Ovary (tissue), 7 donors: ENCODE measurements at regions not wholly inside any gene's neighbourhood (a gene's known extent, or its start where the extent isn't known, plus 50 kb on each side); places are given as distances from the start of the nearest gene placed in this dataset.

Source experiments
- DNase-seq, 5 donors: peaks; one replicate each; pipeline ENCODE4 v3.0.0-alpha.2; 2019 to 2020
- H3K27ac ChIP-seq, 2 donors: fragments of 200-600 bp; one replicate each; pipeline versions ENCODE4 v1.5.1 to v1.8.0; 2019 to 2022
- H3K27me3 ChIP-seq: fragments of 200-600 bp; one replicate; pipeline ENCODE4 v1.8.0; 2022
- H3K36me3 ChIP-seq: fragments of 200-600 bp; sonication (generic); one replicate; pipeline ENCODE4 v1.5.1; 2019
- H3K4me1 ChIP-seq: one replicate; pipeline ENCODE4 v1.8.1; 2013; ENCODE audit warnings: mild to moderate bottlenecking, moderate library complexity; ENCODE audit not compliant: insufficient read depth
- H3K4me3 ChIP-seq: fragments of 200-600 bp; sonication (generic); one replicate; pipeline ENCODE4 v1.5.1; 2017
- H3K9me3 ChIP-seq, 2 donors: fragments of 200-600 bp in 1 of 2; sonication (generic) in 1 of 2; one replicate each; pipeline versions ENCODE4 v1.5.1 to v1.8.1; 2013 to 2019; ENCODE audit warnings: mild to moderate bottlenecking in 1 of 2, moderate library complexity in 1 of 2
- EP300 ChIP-seq: sonication (generic); formaldehyde crosslinking; IDR thresholded peaks from one replicate; pipeline ENCODE4 v1.6.1; 2017; ENCODE audit warnings: antibody characterized with exemption
- POLR2A ChIP-seq: fragments of 450-650 bp; IDR thresholded peaks from one replicate; pipeline ENCODE4 v1.6.1; 2017; ENCODE audit warnings: antibody characterized with exemption, mild to moderate bottlenecking, moderate library complexity
- WGBS, 3 donors: extraction: QIAGEN DNeasy Blood & Tissue Kit in 1 of 3; methylation state at CpG; one replicate each; pipeline versions ENCODE4 v1.1.5 to v1.1.7; 2013 to 2017; 5-methylcytosine and 5-hydroxymethylcytosine counted together
- intact Hi-C, 4 donors: fragments of 100-400 bp; cut with DNase I; formaldehyde crosslinking; loops; one replicate each; pipeline versions ENCODE4 v1.11.0 to v1.15.1; 2022 to 2023
- TF ChIP-seq, protein P1 (sequence below), 3 donors: fragments of 450-650 bp in 2 of 3; fragments of 200-600 bp in 1 of 3; IDR thresholded peaks; one replicate each; pipeline versions ENCODE4 v1.5.1 to v1.8.0; 2016 to 2022; ENCODE audit warnings: antibody characterized with exemption in 3 of 3, mild to moderate bottlenecking in 1 of 3
- donor health status: DM: no; HTN: no; CAD: no; lungs with moderate emphysema.
- donor health status: DM: no; HTN: no; CAD: no.
- donor health status: Bipolar disorder and iron deficiency.
- donor health status: DM: no; HTN: no; CAD: no.
- donor health status: DM: yes; HTN: yes; CAD: no.

DNA sequence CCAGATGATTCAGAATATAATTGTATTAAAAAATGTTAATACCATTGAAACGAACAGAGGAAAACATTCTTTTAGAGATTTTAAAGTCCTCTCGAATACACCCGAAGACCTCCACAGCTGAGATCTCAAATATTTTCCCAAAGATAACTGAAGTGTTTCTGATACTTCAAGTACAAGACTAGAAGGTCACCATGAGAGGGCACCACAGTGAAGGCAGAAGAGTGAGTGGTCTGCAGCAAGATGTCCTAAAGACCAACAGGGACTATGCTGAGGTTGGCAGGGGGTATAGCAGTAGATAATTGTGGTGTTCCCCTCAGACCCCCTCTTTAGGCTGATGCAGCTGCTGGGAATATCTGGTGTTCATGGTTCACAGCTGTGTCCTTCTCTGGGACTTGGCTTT lies 156.5 kb downstream of the PDCD6IP start:
- WGBS, 3 donors: 80 to 90% (median 85%) methylated on average over 3 of the region's 3 CpGs
- Histone ChIP-seq H3K4me1 (no peaks in the 10 kb centered on the region), H3K9me3 (no peaks in the 10 kb centered on the region), H3K27ac (no peak overlapping the region), H3K4me3 (no peak overlapping the region), H3K36me3 (no peaks in the 10 kb centered on the region), H3K27me3 (no peaks in the 10 kb centered on the region)
- intact Hi-C loops: no loop called here
- TF ChIP-seq EP300 (no peak), POLR2A (no peak)
- TF ChIP-seq, protein P1, sequence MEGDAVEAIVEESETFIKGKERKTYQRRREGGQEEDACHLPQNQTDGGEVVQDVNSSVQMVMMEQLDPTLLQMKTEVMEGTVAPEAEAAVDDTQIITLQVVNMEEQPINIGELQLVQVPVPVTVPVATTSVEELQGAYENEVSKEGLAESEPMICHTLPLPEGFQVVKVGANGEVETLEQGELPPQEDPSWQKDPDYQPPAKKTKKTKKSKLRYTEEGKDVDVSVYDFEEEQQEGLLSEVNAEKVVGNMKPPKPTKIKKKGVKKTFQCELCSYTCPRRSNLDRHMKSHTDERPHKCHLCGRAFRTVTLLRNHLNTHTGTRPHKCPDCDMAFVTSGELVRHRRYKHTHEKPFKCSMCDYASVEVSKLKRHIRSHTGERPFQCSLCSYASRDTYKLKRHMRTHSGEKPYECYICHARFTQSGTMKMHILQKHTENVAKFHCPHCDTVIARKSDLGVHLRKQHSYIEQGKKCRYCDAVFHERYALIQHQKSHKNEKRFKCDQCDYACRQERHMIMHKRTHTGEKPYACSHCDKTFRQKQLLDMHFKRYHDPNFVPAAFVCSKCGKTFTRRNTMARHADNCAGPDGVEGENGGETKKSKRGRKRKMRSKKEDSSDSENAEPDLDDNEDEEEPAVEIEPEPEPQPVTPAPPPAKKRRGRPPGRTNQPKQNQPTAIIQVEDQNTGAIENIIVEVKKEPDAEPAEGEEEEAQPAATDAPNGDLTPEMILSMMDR (IDR thresholded peaks at IDR 0.05): no peak
- DNase-seq: no peak

DNA sequence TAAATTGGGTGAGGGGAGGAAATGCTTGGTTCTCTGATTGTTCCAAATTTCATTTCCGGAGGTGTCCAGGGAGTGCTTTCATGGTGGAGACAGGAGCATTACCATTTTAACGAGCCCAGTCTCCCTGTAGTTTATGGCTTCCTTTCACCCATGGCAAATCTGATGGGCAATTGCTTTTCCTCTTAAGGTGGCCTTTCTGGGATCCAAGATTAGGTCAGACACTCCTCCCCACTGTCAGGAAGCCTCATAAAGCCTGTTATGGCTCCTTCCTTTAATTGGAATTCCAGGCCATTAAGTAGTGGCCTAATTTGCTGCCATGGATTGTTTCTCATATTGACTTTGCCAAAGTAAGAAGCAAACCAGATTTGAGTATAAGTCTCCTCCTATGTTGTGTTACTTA lies 157.8 kb downstream of the PDCD6IP start:
- Histone ChIP-seq H3K36me3 (no peaks in the 10 kb centered on the region), H3K27ac (no peak overlapping the region), H3K9me3 (no peaks in the 10 kb centered on the region), H3K4me1 (no peaks in the 10 kb centered on the region), H3K4me3 (no peak overlapping the region), H3K27me3 (no peaks in the 10 kb centered on the region)
- DNase-seq: no peak
- WGBS, 3 donors: 15 to 32% (median 16%) methylated on average over 2 of the region's 2 CpGs
- intact Hi-C loops: no loop called here
- TF ChIP-seq EP300 (no peak), POLR2A (no peak)
- TF ChIP-seq, protein P1 (IDR thresholded peaks at IDR 0.05): no peak

DNA sequence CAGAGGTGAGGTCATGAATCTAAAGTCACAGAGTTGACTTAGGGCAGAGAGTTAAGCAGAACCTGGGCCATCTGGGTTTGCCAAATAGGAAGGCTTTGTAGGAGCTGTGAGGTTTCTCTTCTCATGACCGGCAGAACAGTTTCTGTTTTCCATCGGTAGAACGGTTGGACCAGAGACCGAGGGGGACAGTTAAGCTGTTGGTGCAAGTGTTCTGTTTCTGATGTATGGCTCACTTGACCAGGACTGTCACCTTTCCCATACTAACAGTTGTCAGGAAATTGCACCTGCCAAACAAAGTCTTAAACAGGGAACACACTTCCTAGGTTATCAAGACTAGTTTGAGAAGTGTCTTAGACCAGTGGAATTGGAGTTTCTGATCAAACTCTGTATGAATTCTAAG lies 158.3 kb downstream of the PDCD6IP start:
- Histone ChIP-seq H3K4me3 (no peak overlapping the region), H3K36me3 (no peaks in the 10 kb centered on the region), H3K27ac (no peak overlapping the region), H3K9me3 (no peaks in the 10 kb centered on the region), H3K27me3 (no peaks in the 10 kb centered on the region), H3K4me1 (no peaks in the 10 kb centered on the region)
- TF ChIP-seq EP300 (no peak), POLR2A (no peak)
- TF ChIP-seq, protein P1 (IDR thresholded peaks at IDR 0.05): no peak
- intact Hi-C loops: no loop called here
- WGBS, 3 donors: 43 to 66% (median 62%) methylated on average over 4 of the region's 4 CpGs
- DNase-seq: no peak

DNA sequence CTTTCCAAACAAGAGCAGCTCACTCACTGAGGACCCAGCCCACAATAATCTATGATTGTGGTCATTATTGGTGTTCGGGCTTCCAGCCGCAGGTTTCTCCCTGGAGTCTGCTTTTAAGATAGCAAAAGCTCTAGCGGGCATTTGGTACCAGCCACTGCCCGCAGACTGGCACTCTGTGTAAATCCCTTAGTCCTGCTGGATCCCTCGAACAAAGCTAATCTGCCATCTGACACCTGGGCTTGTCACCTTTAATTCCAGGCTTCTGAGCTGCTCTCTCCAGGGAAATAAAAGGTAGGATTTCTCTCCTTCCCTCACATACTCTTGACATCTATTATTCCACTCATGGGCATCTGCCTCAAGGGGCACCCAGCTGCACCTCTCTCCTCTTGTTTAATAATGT lies 158.7 kb downstream of the PDCD6IP start:
- TF ChIP-seq EP300 (no peak), POLR2A (no peak)
- TF ChIP-seq, protein P1 (IDR thresholded peaks at IDR 0.05): no peak
- WGBS, 3 donors: 86 to 91% (median 87%) methylated on average over 5 of the region's 5 CpGs

DNA sequence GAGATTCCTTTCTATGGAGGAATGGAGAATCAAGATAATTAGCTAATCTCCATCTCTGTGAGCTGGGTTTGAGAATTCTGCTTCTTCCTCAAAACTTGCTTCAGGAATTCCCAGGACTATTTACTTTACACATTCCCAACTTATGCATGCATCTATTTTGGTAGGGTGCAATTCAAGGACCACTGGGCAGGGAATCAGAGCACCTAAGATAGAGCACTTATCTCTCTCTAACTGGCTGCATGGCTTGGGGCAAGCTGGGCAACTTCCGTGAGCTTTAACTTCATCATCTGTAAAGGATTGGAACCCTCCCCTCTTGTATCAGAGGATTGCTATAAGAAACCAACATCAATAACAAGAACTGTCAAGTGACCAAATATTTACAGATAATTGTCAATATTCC lies 160.2 kb downstream of the PDCD6IP start:
- H3K27ac ChIP-seq: no peak overlapping the region
- 78 to 97% (median 82%) methylated on average over 1 of the region's 1 CpG for WGBS, 3 donors
- H3K36me3 ChIP-seq: no peaks in the 10 kb centered on the region
- H3K4me1 ChIP-seq: no peaks in the 10 kb centered on the region
- no peaks in the 10 kb centered on the region for H3K27me3 ChIP-seq
- no peaks in the 10 kb centered on the region for H3K9me3 ChIP-seq
- TF ChIP-seq POLR2A: no peak
- no peak for TF ChIP-seq EP300
- TF ChIP-seq, protein P1 (IDR thresholded peaks at IDR 0.05): no peak
- no peak for DNase-seq
- no peak overlapping the region for H3K4me3 ChIP-seq
- intact Hi-C loops: no loop called here

More for the DNA sequence above, 158.7 kb downstream of the PDCD6IP start:
- no peaks in the 10 kb centered on the region for H3K27me3 ChIP-seq
- H3K9me3 ChIP-seq: no peaks in the 10 kb centered on the region
- no peaks in the 10 kb centered on the region for H3K4me1 ChIP-seq
- H3K36me3 ChIP-seq: no peaks in the 10 kb centered on the region
- H3K4me3 ChIP-seq: no peak overlapping the region
- no peak for DNase-seq
- intact Hi-C loops: no loop called here
- no peak overlapping the region for H3K27ac ChIP-seq
